ENCODE measurements at regions not wholly inside any gene's neighbourhood (a gene's known extent, or its start where the extent isn't known, plus 50 kb on each side); places are given as distances from the start of the nearest gene placed in this dataset.
A peak's percentile ranks its signal among the peaks of the same experiment; 100 is the strongest.
"Not testable (repeated sequence)": the region's sequence is repeated elsewhere in the genome, so short reads cannot be mapped to it uniquely, and the experiment has no call there.

DNA sequence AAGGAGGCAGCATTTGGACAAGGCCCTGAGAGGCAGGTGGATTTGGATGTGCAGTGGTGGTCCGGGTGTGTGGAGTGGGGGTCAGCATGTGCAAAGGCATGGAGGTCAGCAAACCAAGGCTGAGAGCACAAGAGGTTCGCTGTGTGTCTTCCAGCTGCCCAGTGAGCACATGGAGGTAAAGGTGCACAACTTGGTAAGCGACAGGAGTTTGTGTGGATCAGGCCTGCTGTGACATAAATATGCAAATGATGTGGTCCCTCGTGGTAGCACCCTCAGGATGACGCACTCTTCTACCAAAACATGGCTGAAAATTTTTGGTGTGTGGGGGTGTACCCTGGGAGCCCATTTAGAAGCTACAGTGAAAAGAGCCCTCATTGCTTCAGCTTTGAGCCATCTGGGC is 271.0 kb upstream of the PLGLB2 start:
- CTCF ChIA-PET (ENCODE audit: low intra/inter-chr PET ratio, low total read pairs); H3K9me3 ChIP-seq (ENCODE audit: low read length); intact Hi-C loops (cut with micrococcal nuclease; ENCODE audit: unreplicated experiment); H3K4me1 ChIP-seq (ENCODE audit: insufficient read depth, low read length); H3K27me3 ChIP-seq (ENCODE audit: control insufficient read depth in 1 of 2, insufficient read depth in 2 of 2, low read length in 2 of 2); H4K20me1 ChIP-seq (ENCODE audit: insufficient read depth, low read length); H3K79me2 ChIP-seq (ENCODE audit: insufficient read depth, low read length); H3K4me3 ChIP-seq (replicated peaks in 1 of 3; ENCODE audit: insufficient read depth in 1 of 3, low read depth in 2 of 3, low read length in 3 of 3); H3K27ac ChIP-seq (ENCODE audit: extremely low read length, insufficient read depth, low read length); ATAC-seq; H3K9ac ChIP-seq (ENCODE audit: insufficient read depth, low read depth, low read length); H2AFZ ChIP-seq (ENCODE audit: low read length); H3K36me3 ChIP-seq (replicated peaks in 1 of 2; ENCODE audit: control insufficient read depth in 1 of 2, insufficient read depth in 2 of 2, low read length in 2 of 2); in situ Hi-C loops (cut with HindIII; ENCODE audit: extremely low pct_ligation_motif_present, low pct_unique_long_range_greater_than_20kb); FAIRE-seq; BruUV-seq (replicated peaks); DNase-seq (ENCODE audit: low spot score); POLR2A ChIA-PET; H3K4me2 ChIP-seq (ENCODE audit: low read depth, low read length): not testable (repeated sequence)
- WGBS (ENCODE audit: low lambda C conversion rate) = 88% methylated on average over 5 of the region's 5 CpGs

DNA sequence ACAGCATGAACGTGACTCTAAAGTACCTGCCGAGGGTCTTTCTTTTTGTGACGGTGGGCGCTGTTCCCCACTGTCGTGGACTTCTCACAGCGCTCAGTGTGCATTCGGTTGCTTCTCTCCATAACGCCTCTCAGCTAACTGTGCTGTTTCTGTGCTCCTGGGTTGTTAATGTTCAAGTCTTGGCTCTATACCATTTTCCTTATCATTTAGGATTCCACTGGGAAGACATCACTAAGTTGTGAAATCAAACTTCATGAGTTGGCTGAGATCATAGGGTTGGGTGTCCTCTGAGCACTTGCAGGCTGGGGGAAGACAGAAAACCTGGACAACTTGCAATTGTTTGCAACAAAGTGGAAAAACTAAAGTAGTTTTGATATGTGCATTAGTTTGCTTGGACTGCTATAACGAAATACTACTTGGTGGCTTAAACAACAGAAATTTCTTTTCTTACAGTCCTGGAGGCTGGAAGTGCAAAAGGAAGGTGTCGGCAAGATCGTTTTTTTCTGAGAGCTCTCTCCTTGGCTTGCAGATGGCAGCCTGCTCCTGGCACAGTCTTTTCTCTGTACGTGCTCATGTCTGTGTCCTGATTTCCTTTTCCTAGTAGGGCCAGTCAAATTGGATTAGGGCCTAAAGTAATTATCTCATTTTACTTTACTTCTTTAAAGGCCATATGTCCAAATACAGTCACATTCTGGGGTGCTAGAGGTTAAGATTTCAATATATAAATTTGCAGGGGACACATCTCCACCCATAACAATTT is 270.0 kb upstream of the PLGLB2 start:
- H3K9ac ChIP-seq (ENCODE audit: insufficient read depth, low read depth, low read length); CTCF ChIA-PET (ENCODE audit: low intra/inter-chr PET ratio, low total read pairs); intact Hi-C loops (cut with micrococcal nuclease; ENCODE audit: unreplicated experiment); H4K20me1 ChIP-seq (ENCODE audit: insufficient read depth, low read length); POLR2A ChIA-PET; DNase-seq (ENCODE audit: low spot score); in situ Hi-C loops (cut with HindIII; ENCODE audit: extremely low pct_ligation_motif_present, low pct_unique_long_range_greater_than_20kb); H3K27me3 ChIP-seq (ENCODE audit: control insufficient read depth in 1 of 2, insufficient read depth in 2 of 2, low read length in 2 of 2); H2AFZ ChIP-seq (ENCODE audit: low read length); H3K36me3 ChIP-seq (replicated peaks in 1 of 2; ENCODE audit: control insufficient read depth in 1 of 2, insufficient read depth in 2 of 2, low read length in 2 of 2); H3K79me2 ChIP-seq (ENCODE audit: insufficient read depth, low read length); H3K4me1 ChIP-seq (ENCODE audit: insufficient read depth, low read length); ATAC-seq; H3K4me2 ChIP-seq (ENCODE audit: low read depth, low read length); H3K27ac ChIP-seq (ENCODE audit: extremely low read length, insufficient read depth, low read length); H3K9me3 ChIP-seq (ENCODE audit: low read length); FAIRE-seq; BruUV-seq (replicated peaks); H3K4me3 ChIP-seq (replicated peaks in 1 of 3; ENCODE audit: insufficient read depth in 1 of 3, low read depth in 2 of 3, low read length in 3 of 3): not testable (repeated sequence)
- 94% methylated on average over 4 of the region's 12 CpGs for WGBS (ENCODE audit: low lambda C conversion rate)

- FAIRE-seq; in situ Hi-C loops (cut with HindIII; ENCODE audit: extremely low pct_ligation_motif_present, low pct_unique_long_range_greater_than_20kb); BruUV-seq (replicated peaks): not testable (repeated sequence)
Measured at GRCh38 chr2:87478911-87479310, 269.0 kb upstream of the PLGLB2 start.

DNA sequence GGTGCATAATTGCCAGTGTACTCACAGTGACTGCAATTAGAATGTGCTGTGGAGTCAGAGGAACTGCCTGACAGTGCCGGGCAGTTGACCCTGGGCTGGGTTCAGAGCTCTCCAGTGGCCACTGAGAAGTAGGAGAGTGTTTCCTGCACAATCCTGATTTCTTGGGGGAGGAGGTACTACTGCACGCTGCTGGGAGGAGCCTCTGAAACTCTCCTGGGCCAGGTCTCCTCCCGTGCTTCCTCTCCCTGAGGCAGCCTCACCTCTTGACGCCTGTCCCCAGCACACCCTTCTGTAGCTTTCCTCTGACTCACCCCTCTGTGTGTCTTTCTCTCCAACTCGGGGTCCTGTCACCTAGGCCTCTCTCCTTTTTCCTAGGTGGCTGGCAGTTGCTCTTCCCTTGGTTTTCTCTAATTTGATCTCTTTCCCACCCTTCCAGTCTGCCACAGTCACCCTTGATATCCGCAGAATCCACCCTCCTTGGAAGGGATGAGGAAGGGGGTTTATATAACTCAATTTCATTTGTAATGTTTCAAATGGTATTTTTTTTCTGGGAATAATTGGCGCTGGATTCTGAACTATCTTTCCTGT is 264.7 kb upstream of the PLGLB2 start:
- H2AFZ ChIP-seq (ENCODE audit: low read length); intact Hi-C loops (cut with micrococcal nuclease; ENCODE audit: unreplicated experiment); H3K4me2 ChIP-seq (ENCODE audit: low read depth, low read length); H3K4me3 ChIP-seq (replicated peaks in 1 of 3; ENCODE audit: insufficient read depth in 1 of 3, low read depth in 2 of 3, low read length in 3 of 3); CTCF ChIA-PET (ENCODE audit: low intra/inter-chr PET ratio, low total read pairs); DNase-seq (ENCODE audit: low spot score); in situ Hi-C loops (cut with HindIII; ENCODE audit: extremely low pct_ligation_motif_present, low pct_unique_long_range_greater_than_20kb); POLR2A ChIA-PET; H3K27me3 ChIP-seq (ENCODE audit: control insufficient read depth in 1 of 2, insufficient read depth in 2 of 2, low read length in 2 of 2); FAIRE-seq; H3K36me3 ChIP-seq (replicated peaks in 1 of 2; ENCODE audit: control insufficient read depth in 1 of 2, insufficient read depth in 2 of 2, low read length in 2 of 2); BruUV-seq (replicated peaks); H3K79me2 ChIP-seq (ENCODE audit: insufficient read depth, low read length); H3K9me3 ChIP-seq (ENCODE audit: low read length); H3K9ac ChIP-seq (ENCODE audit: insufficient read depth, low read depth, low read length); H4K20me1 ChIP-seq (ENCODE audit: insufficient read depth, low read length); H3K27ac ChIP-seq (ENCODE audit: extremely low read length, insufficient read depth, low read length): not testable (repeated sequence)
- WGBS (ENCODE audit: low lambda C conversion rate) = 59% methylated on average over 7 of the region's 7 CpGs
- ATAC-seq = peak; percentile 49
- H3K4me1 ChIP-seq (ENCODE audit: insufficient read depth, low read length) = peaks cover 25% of the 10 kb centered on the region

More at GRCh38 chr2:87478911-87479310, 269.0 kb upstream of the PLGLB2 start:
- H3K79me2 ChIP-seq (ENCODE audit: insufficient read depth, low read length); H2AFZ ChIP-seq (ENCODE audit: low read length); H4K20me1 ChIP-seq (ENCODE audit: insufficient read depth, low read length); H3K4me2 ChIP-seq (ENCODE audit: low read depth, low read length); H3K27ac ChIP-seq (ENCODE audit: extremely low read length, insufficient read depth, low read length); CTCF ChIA-PET (ENCODE audit: low intra/inter-chr PET ratio, low total read pairs); intact Hi-C loops (cut with micrococcal nuclease; ENCODE audit: unreplicated experiment); DNase-seq (ENCODE audit: low spot score); ATAC-seq; POLR2A ChIA-PET; H3K27me3 ChIP-seq (ENCODE audit: control insufficient read depth in 1 of 2, insufficient read depth in 2 of 2, low read length in 2 of 2); H3K9me3 ChIP-seq (ENCODE audit: low read length); H3K9ac ChIP-seq (ENCODE audit: insufficient read depth, low read depth, low read length); H3K36me3 ChIP-seq (replicated peaks in 1 of 2; ENCODE audit: control insufficient read depth in 1 of 2, insufficient read depth in 2 of 2, low read length in 2 of 2); H3K4me3 ChIP-seq (replicated peaks in 1 of 3; ENCODE audit: insufficient read depth in 1 of 3, low read depth in 2 of 3, low read length in 3 of 3): not testable (repeated sequence)
- 90% methylated on average over 2 of the region's 4 CpGs for WGBS (ENCODE audit: low lambda C conversion rate)
- peaks cover 10% of the 10 kb centered on the region for H3K4me1 ChIP-seq (ENCODE audit: insufficient read depth, low read length)
